ENCODE measurements at regions not wholly inside any gene's neighbourhood (a gene's known extent, or its start where the extent isn't known, plus 50 kb on each side); places are given as distances from the start of the nearest gene placed in this dataset.

- TF ChIP-seq POLR2A (IDR thresholded peaks at IDR 0.05) = no peak
- TF ChIP-seq, protein P1, sequence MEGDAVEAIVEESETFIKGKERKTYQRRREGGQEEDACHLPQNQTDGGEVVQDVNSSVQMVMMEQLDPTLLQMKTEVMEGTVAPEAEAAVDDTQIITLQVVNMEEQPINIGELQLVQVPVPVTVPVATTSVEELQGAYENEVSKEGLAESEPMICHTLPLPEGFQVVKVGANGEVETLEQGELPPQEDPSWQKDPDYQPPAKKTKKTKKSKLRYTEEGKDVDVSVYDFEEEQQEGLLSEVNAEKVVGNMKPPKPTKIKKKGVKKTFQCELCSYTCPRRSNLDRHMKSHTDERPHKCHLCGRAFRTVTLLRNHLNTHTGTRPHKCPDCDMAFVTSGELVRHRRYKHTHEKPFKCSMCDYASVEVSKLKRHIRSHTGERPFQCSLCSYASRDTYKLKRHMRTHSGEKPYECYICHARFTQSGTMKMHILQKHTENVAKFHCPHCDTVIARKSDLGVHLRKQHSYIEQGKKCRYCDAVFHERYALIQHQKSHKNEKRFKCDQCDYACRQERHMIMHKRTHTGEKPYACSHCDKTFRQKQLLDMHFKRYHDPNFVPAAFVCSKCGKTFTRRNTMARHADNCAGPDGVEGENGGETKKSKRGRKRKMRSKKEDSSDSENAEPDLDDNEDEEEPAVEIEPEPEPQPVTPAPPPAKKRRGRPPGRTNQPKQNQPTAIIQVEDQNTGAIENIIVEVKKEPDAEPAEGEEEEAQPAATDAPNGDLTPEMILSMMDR (IDR thresholded peaks at IDR 0.05) = no peak
Measured at GRCh38 chr18:4605212-4605611, 150.1 kb upstream of the DLGAP1 start.
